Parathyroid adenoma (tissue), 2 donors: ENCODE measurements at regions not wholly inside any gene's neighbourhood (a gene's known extent, or its start where the extent isn't known, plus 50 kb on each side); places are given as distances from the start of the nearest gene placed in this dataset.

Experiments
- H2AFZ ChIP-seq: fragments of 300-600 bp; sonication (generic); one replicate; pipeline ENCODE4 v1.7.0; 2017; ENCODE audit warnings: antibody characterized with exemption, mild to moderate bottlenecking
- H3K27ac ChIP-seq: fragments of 300-600 bp; sonication (generic); one replicate; pipeline ENCODE4 v1.7.0; 2017
- H3K27me3 ChIP-seq: fragments of 300-600 bp; sonication (generic); one replicate; pipeline ENCODE4 v1.7.0; 2017; ENCODE audit warnings: low read length; ENCODE audit not compliant: control insufficient read depth, insufficient read depth
- H3K36me3 ChIP-seq: fragments of 300-600 bp; sonication (generic); one replicate; pipeline ENCODE4 v1.7.0; 2017; ENCODE audit warnings: low read length; ENCODE audit not compliant: control insufficient read depth, insufficient read depth
- H3K4me1 ChIP-seq: fragments of 300-600 bp; sonication (generic); one replicate; pipeline ENCODE4 v1.7.0; 2017; ENCODE audit warnings: control low read depth
- H3K4me2 ChIP-seq: fragments of 300-600 bp; sonication (generic); one replicate; pipeline ENCODE4 v1.7.0; 2017; ENCODE audit warnings: low read length
- H3K4me3 ChIP-seq: fragments of 300-600 bp; sonication (generic); one replicate; pipeline ENCODE4 v1.7.0; 2017; ENCODE audit warnings: low read depth, low read length
- H3K79me2 ChIP-seq: fragments of 300-600 bp; sonication (generic); one replicate; pipeline ENCODE4 v1.7.0; 2017; ENCODE audit warnings: control low read depth
- H3K9ac ChIP-seq: fragments of 300-600 bp; sonication (generic); one replicate; pipeline ENCODE4 v1.7.0; 2017; ENCODE audit warnings: mild to moderate bottlenecking
- H3K9me3 ChIP-seq: fragments of 300-600 bp; sonication (generic); one replicate; pipeline ENCODE4 v1.7.0; 2017; ENCODE audit warnings: low read length; ENCODE audit not compliant: control insufficient read depth
- CTCF ChIP-seq: fragments of 300-600 bp; sonication (generic); IDR thresholded peaks from one replicate; pipeline ENCODE4 v1.7.0; 2017; ENCODE audit warnings: antibody characterized with exemption, mild to moderate bottlenecking
- donor health status: primary hyperparathyroidism.

GRCh38 chr15:81751256-81751655, 294.6 kb downstream of the MEX3B start:
- H3K9me3 ChIP-seq: no peaks in the 10 kb centered on the region
- no peak for TF ChIP-seq CTCF

GRCh38 chr15:81749716-81750375, 296.0 kb downstream of the MEX3B start:
- H3K27ac ChIP-seq: no peak overlapping the region

More at GRCh38 chr15:81751256-81751655, 294.6 kb downstream of the MEX3B start:
- no peak overlapping the region for H3K4me3 ChIP-seq
- no peak overlapping the region for H3K9ac ChIP-seq
- H3K4me2 ChIP-seq: no peak overlapping the region
- H2AFZ ChIP-seq: no peak overlapping the region
- H3K27me3 ChIP-seq: no peaks in the 10 kb centered on the region
- H3K4me1 ChIP-seq: no peaks in the 10 kb centered on the region
- no peaks in the 10 kb centered on the region for H3K79me2 ChIP-seq
- H3K36me3 ChIP-seq: no peaks in the 10 kb centered on the region
- H3K27ac ChIP-seq: no peak overlapping the region

GRCh38 chr15:81747482-81747881, 298.3 kb downstream of the MEX3B start:
- Histone ChIP-seq H2AFZ (no peak overlapping the region), H3K79me2 (no peaks in the 10 kb centered on the region), H3K4me2 (no peak overlapping the region), H3K27me3 (no peaks in the 10 kb centered on the region), H3K27ac (no peak overlapping the region), H3K4me1 (no peaks in the 10 kb centered on the region), H3K36me3 (no peaks in the 10 kb centered on the region), H3K4me3 (no peak overlapping the region), H3K9me3 (no peaks in the 10 kb centered on the region), H3K9ac (no peak overlapping the region)
- no peak for TF ChIP-seq CTCF

More at GRCh38 chr15:81749716-81750375, 296.0 kb downstream of the MEX3B start:
- no peak overlapping the region for H3K4me3 ChIP-seq
- H3K79me2 ChIP-seq: no peaks in the 10 kb centered on the region
- H3K4me1 ChIP-seq: no peaks in the 10 kb centered on the region
- H3K4me2 ChIP-seq: no peak overlapping the region
- no peaks in the 10 kb centered on the region for H3K36me3 ChIP-seq
- H3K9me3 ChIP-seq: no peaks in the 10 kb centered on the region
- no peaks in the 10 kb centered on the region for H3K27me3 ChIP-seq
- no peak overlapping the region for H2AFZ ChIP-seq
- TF ChIP-seq CTCF: no peak
- no peak overlapping the region for H3K9ac ChIP-seq

- no peak for TF ChIP-seq CTCF
- H3K36me3 ChIP-seq: no peaks in the 10 kb centered on the region
- H3K27ac ChIP-seq: no peak overlapping the region
- H3K27me3 ChIP-seq: no peaks in the 10 kb centered on the region
- H3K79me2 ChIP-seq: no peaks in the 10 kb centered on the region
- H3K9ac ChIP-seq: no peak overlapping the region
- no peak overlapping the region for H2AFZ ChIP-seq
- no peak overlapping the region for H3K4me3 ChIP-seq
- no peaks in the 10 kb centered on the region for H3K9me3 ChIP-seq
- H3K4me1 ChIP-seq: no peaks in the 10 kb centered on the region
- no peak overlapping the region for H3K4me2 ChIP-seq
These were observed 298.8 kb downstream of the MEX3B start for GRCh38 chr15:81747026-81747425.

- Histone ChIP-seq H3K9me3 (no peaks in the 10 kb centered on the region), H3K4me2 (no peak overlapping the region), H2AFZ (no peak overlapping the region), H3K27me3 (no peaks in the 10 kb centered on the region), H3K4me1 (no peaks in the 10 kb centered on the region), H3K27ac (no peak overlapping the region), H3K79me2 (no peaks in the 10 kb centered on the region), H3K9ac (no peak overlapping the region), H3K4me3 (no peak overlapping the region), H3K36me3 (no peaks in the 10 kb centered on the region)
- no peak for TF ChIP-seq CTCF
These were observed 301.5 kb downstream of the MEX3B start for GRCh38 chr15:81744364-81744763.
